ENCODE measurements at regions not wholly inside any gene's neighbourhood (a gene's known extent, or its start where the extent isn't known, plus 50 kb on each side); places are given as distances from the start of the nearest gene placed in this dataset.

DNA sequence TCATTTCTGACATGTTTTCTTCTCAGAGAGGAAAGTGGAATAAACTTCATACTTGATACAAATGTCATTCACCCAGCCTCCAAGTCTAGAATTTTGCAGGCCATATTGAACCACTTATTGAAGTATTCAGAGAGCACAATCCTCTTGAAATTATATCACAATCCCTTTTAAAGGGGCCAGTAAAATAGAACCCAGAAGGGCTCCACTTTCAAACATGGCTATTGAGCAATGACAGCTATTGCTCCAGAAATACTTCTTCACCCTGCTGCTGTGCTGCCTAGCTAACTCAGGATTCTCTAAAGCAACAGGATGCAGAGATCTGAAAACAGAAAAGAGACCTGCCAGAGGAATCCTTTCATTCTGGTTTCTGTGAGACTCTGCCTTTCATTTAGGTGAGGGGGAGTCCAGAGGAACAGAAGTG lies 275.0 kb upstream of the CDH5 start:
- H3K79me1 ChIP-seq (ENCODE audit: low read depth in 1 of 2, low read length in 2 of 2), result no peaks in the 10 kb centered on the region
- CTCF ChIA-PET, result no interaction called here
- in situ Hi-C loops (cut with MboI; ENCODE audit: low sequenced_read_pairs), result no loop called here

More for the DNA sequence above, 275.0 kb upstream of the CDH5 start:
- POLR2A ChIA-PET (ENCODE audit: unreplicated experiment), result no interaction called here
- peaks cover 14% of the 10 kb centered on the region for H3K4me1 ChIP-seq (ENCODE audit: control insufficient read depth, insufficient read depth, low read length)
- peaks cover 1% of the 10 kb centered on the region; the same call in 1 of the 2 replicates for H3K27me3 ChIP-seq (ENCODE audit: control insufficient read depth, insufficient read depth, low read length)
- peak; percentile 66 for ATAC-seq (ENCODE audit: low read depth)
- DNase-seq, result peak; percentile 38
- H2BK20ac ChIP-seq (ENCODE audit: low read depth, low read length), result 0 out of 2 replicates have a peak overlapping the region, but pooled peaks have one; percentile 69
- no peak overlapping the region for H3K56ac ChIP-seq (ENCODE audit: extremely low read depth, insufficient read depth, low read length)
- H2BK5ac ChIP-seq (ENCODE audit: low read depth, low read length, poor library complexity, severe bottlenecking), result no peak overlapping the region
- peak overlapping the region; percentile 47; the same call in 1 of the 2 replicates for H2BK120ac ChIP-seq (ENCODE audit: low read depth, low read length)
- H3K9ac ChIP-seq (ENCODE audit: low read depth, low read length), result no peak overlapping the region
- no peak overlapping the region; the same call in 1 of the 2 replicates for H3K4me2 ChIP-seq (ENCODE audit: low read depth, low read length)
- BruUV-seq (replicated peaks), result no TSS peak
- no peak overlapping the region for H2AFZ ChIP-seq (replicated peaks; ENCODE audit: low read length, poor library complexity)
- no peak overlapping the region for H3K14ac ChIP-seq (replicated peaks; ENCODE audit: low read depth, low read length)
- H3K4ac ChIP-seq (ENCODE audit: low read depth, low read length), result peak overlapping the region; percentile 24; the same call in 1 of the 2 replicates
- H3K4me3 ChIP-seq (ENCODE audit: insufficient read depth, low read depth, low read length), result no peak overlapping the region
- peak overlapping the region; percentile 83 for H3K18ac ChIP-seq (ENCODE audit: low read depth, low read length)
- peak overlapping the region; percentile 95 for H4K5ac ChIP-seq (ENCODE audit: low read depth, low read length)
- H3K36me3 ChIP-seq (ENCODE audit: control insufficient read depth, insufficient read depth, low read length), result no peaks in the 10 kb centered on the region
- peak overlapping the region; percentile 47; the same call in 1 of the 2 replicates for H4K91ac ChIP-seq (ENCODE audit: insufficient read depth, low read depth, low read length)
- dilution Hi-C loops (cut with HindIII; ENCODE audit: low sequenced_read_pairs, unreplicated experiment), result no loop called here
- TF ChIP-seq MAZ (IDR thresholded peaks at IDR 0.05; ENCODE audit: borderline replicate concordance, low read depth, low read length) (no peak), SMC3 (IDR thresholded peaks at IDR 0.05; ENCODE audit: low read depth, low read length) (no peak), BHLHE40 (IDR thresholded peaks at IDR 0.05; ENCODE audit: low read depth, low read length) (no peak), CEBPB (IDR thresholded peaks at IDR 0.05; ENCODE audit: low read depth, low read length) (peak; percentile 80), RAD21 (IDR thresholded peaks at IDR 0.05; ENCODE audit: low read length) (no peak), CHD1 (IDR thresholded peaks at IDR 0.05; ENCODE audit: low read depth, low read length) (no peak), RCOR1 (IDR thresholded peaks at IDR 0.05; ENCODE audit: insufficient replicate concordance, low read length) (no peak), MXI1 (IDR thresholded peaks at IDR 0.05; ENCODE audit: borderline replicate concordance, low read depth, low read length) (no peak), MAFK (IDR thresholded peaks at IDR 0.05; ENCODE audit: low read depth, low read length) (no peak)
- H2AK5ac ChIP-seq (ENCODE audit: low read depth, low read length), result no peak overlapping the region
- H3K9me3 ChIP-seq (ENCODE audit: control insufficient read depth, insufficient read depth, low read length), result no peaks in the 10 kb centered on the region
- H2AK9ac ChIP-seq (replicated peaks; ENCODE audit: low read depth, low read length, poor library complexity), result no peak overlapping the region
- no peak overlapping the region; the same call in 1 of the 2 replicates for H3K23ac ChIP-seq (ENCODE audit: low read depth, low read length)
- peak overlapping the region in 1 of 2 experiments; percentile 49; a peak in 1 of 4 replicates for H4K8ac ChIP-seq (ENCODE audit: low read depth in 2 of 2, low read length in 2 of 2)
- intact Hi-C loops (cut with micrococcal nuclease), result no loop called here
- no peaks in the 10 kb centered on the region for H4K20me1 ChIP-seq (ENCODE audit: insufficient read depth, low read length)
- peaks cover 5% of the 10 kb centered on the region; the same call in 1 of the 2 replicates for H3K9me1 ChIP-seq (ENCODE audit: insufficient read depth, low read length)
- peak overlapping the region; percentile 67; the same call in 1 of the 3 replicates for H2BK15ac ChIP-seq (ENCODE audit: low read depth, low read length)
- peak overlapping the region; percentile 36; the same call in 1 of the 2 replicates for H3K27ac ChIP-seq (ENCODE audit: insufficient read depth, low read length)
